Activated CD8-positive, alpha-beta T cell treated with anti-CD3 and anti-CD28 coated beads for 36 hours (primary cell): ENCODE measurements at regions not wholly inside any gene's neighbourhood (a gene's known extent, or its start where the extent isn't known, plus 50 kb on each side); places are given as distances from the start of the nearest gene placed in this dataset.

Source experiments
- ATAC-seq: fragments of 200-7000 bp; cut with Tn5 transposase; one replicate; pipeline ENCODE4 v1.10.0; 2021; ENCODE audit warnings: mild to moderate bottlenecking, moderate library complexity
- CTCF ChIA-PET: fragments of 350-600 bp; sonication (Branson Sonifier 250); formaldehyde crosslinking; loops from one replicate; lab custom pipeline; 2021; ENCODE audit warnings: antibody characterized with exemption; lab: Charles Lee
- POLR2A ChIA-PET: fragments of 350-600 bp; sonication (Branson Sonifier 250); formaldehyde crosslinking; loops from one replicate; lab custom pipeline; 2021; ENCODE audit warnings: antibody characterized with exemption; lab: Charles Lee
- DNase-seq: peaks from one replicate; pipeline ENCODE4 v3.0.0-alpha.2; 2020
- H3K27ac Mint-ChIP-seq: one replicate; pipeline ENCODE4 v1.8.0; 2021; ENCODE audit warnings: mild to moderate bottlenecking, mixed read lengths
- H3K27me3 Mint-ChIP-seq: one replicate; pipeline ENCODE4 v1.8.0; 2021; ENCODE audit warnings: mixed read lengths
- H3K36me3 Mint-ChIP-seq: one replicate; pipeline ENCODE4 v1.8.0; 2021; ENCODE audit warnings: low read depth, mixed read lengths
- H3K4me1 Mint-ChIP-seq: one replicate; pipeline ENCODE4 v1.8.0; 2021; ENCODE audit warnings: low read depth, mixed read lengths
- H3K4me3 Mint-ChIP-seq: one replicate; pipeline ENCODE4 v1.8.0; 2021; ENCODE audit warnings: mild to moderate bottlenecking, moderate library complexity, mixed read lengths
- H3K9me3 Mint-ChIP-seq: one replicate; pipeline ENCODE4 v1.8.0; 2021; ENCODE audit warnings: mixed read lengths
- intact Hi-C: fragments of 100-400 bp; cut with micrococcal nuclease; formaldehyde crosslinking; loops from one replicate; pipeline ENCODE4 v1.10.0; 2022
- TF ChIP-seq, protein P1 (sequence below): fragments of 200-600 bp; IDR thresholded peaks from one replicate; pipeline ENCODE4 v1.8.0; 2022; ENCODE audit warnings: antibody characterized with exemption, mild to moderate bottlenecking

DNA sequence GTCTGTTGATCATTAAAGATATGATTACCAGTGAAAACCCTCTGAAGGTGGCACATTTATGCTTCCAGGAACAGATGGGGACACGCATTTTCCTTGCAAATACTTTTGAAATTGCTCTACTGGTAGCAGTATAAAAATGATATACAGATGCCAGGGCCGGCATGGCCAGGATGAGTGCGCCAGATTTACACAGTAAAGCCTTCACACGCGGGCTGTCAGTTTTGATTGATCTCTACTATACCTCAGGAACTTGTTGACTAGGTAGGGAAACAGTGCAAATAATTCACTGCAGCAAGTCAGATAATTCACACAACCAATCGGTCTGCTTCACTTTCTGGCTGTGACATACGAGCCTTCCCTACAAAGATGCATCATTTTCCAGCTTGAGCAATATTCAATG is 123.2 kb upstream of the BARHL2 start:
- ChIA-PET POLR2A (no interaction called here), CTCF (interaction anchor here (1.1 to 2.0 kb wide), 2 partner anchors 10 to 119 kb away, joined by 4 to 5 read pairs; no protein-coding TSS in a partner anchor)
- DNase-seq (peak; percentile 5), ATAC-seq (no peak)
- TF ChIP-seq, protein P1, sequence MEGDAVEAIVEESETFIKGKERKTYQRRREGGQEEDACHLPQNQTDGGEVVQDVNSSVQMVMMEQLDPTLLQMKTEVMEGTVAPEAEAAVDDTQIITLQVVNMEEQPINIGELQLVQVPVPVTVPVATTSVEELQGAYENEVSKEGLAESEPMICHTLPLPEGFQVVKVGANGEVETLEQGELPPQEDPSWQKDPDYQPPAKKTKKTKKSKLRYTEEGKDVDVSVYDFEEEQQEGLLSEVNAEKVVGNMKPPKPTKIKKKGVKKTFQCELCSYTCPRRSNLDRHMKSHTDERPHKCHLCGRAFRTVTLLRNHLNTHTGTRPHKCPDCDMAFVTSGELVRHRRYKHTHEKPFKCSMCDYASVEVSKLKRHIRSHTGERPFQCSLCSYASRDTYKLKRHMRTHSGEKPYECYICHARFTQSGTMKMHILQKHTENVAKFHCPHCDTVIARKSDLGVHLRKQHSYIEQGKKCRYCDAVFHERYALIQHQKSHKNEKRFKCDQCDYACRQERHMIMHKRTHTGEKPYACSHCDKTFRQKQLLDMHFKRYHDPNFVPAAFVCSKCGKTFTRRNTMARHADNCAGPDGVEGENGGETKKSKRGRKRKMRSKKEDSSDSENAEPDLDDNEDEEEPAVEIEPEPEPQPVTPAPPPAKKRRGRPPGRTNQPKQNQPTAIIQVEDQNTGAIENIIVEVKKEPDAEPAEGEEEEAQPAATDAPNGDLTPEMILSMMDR = no peak
- Mint-ChIP-seq H3K9me3 (no peaks in the 10 kb centered on the region), H3K27ac (no peak overlapping the region), H3K4me1 (peaks cover 6% of the 10 kb centered on the region), H3K36me3 (no peaks in the 10 kb centered on the region), H3K4me3 (no peak overlapping the region), H3K27me3 (peaks cover 75% of the 10 kb centered on the region)
- intact Hi-C loops = no loop called here

DNA sequence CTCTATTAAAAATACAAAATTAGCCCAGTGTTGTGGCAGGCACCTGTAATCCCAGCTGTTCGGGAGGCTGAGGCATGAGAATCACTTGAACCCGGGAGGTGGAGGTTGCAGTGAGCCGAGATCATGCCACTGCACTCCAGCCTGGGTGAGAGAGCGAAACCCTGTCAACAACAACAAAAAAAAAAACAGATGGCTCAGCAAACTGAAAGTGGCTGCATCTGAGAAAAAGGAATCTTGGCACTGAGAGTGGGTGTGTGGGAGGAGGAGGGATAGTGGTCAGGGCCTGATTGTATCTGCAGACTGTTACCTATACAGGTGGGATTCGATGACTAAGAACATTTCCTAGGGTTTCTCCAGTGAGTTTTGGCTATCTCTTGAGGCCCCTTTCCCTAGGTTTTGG is 122.2 kb upstream of the BARHL2 start:
- no peak overlapping the region for H3K27ac Mint-ChIP-seq
- intact Hi-C loops = loop anchor here (5.0 kb wide), 1 partner anchor 112 kb away; no protein-coding TSS in a partner anchor
- POLR2A ChIA-PET = interaction anchor here (0.6 kb wide), 1 partner anchor 503 kb away, joined by 3 read pairs; no protein-coding TSS in a partner anchor
- H3K9me3 Mint-ChIP-seq = no peaks in the 10 kb centered on the region
- ATAC-seq (no peak), DNase-seq (no peak)
- CTCF ChIA-PET = no interaction called here
- TF ChIP-seq, protein P1 = no peak
- peaks cover 76% of the 10 kb centered on the region for H3K27me3 Mint-ChIP-seq
- no peak overlapping the region for H3K4me3 Mint-ChIP-seq
- H3K4me1 Mint-ChIP-seq = peaks cover 15% of the 10 kb centered on the region
- H3K36me3 Mint-ChIP-seq = no peaks in the 10 kb centered on the region

DNA sequence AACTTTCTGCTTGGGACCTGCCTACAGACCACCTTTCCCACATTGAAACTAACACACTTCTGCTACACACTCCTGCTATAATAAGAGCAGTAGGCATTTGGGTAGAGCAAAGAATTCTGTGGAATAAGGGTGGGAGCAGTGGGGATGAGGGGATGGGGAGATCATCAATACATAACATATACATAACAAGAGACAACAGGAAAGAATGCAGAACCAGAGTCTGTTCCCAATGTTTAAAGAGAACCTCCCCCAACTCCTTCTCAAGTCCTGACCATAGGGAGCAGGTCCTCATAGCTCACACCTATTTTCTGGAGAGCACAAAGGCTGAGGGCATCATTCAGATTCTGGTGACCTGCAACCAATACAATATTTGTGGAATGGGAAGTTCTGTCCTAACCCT is 121.6 kb upstream of the BARHL2 start:
- intact Hi-C loops = loop anchor here (5.0 kb wide), 1 partner anchor 111 kb away; no protein-coding TSS in a partner anchor
- Mint-ChIP-seq H3K27ac (no peak overlapping the region), H3K4me3 (no peak overlapping the region), H3K9me3 (no peaks in the 10 kb centered on the region), H3K27me3 (peaks cover 78% of the 10 kb centered on the region), H3K4me1 (peaks cover 17% of the 10 kb centered on the region), H3K36me3 (no peaks in the 10 kb centered on the region)
- TF ChIP-seq, protein P1 = no peak
- no peak for DNase-seq
- no peak for ATAC-seq
- ChIA-PET CTCF (no interaction called here), POLR2A (no interaction called here)

- ChIA-PET CTCF (no interaction called here), POLR2A (no interaction called here)
- Mint-ChIP-seq H3K4me3 (no peak overlapping the region), H3K4me1 (peaks cover 17% of the 10 kb centered on the region), H3K9me3 (no peaks in the 10 kb centered on the region), H3K36me3 (no peaks in the 10 kb centered on the region), H3K27me3 (peaks cover 83% of the 10 kb centered on the region), H3K27ac (no peak overlapping the region)
- intact Hi-C loops = loop anchor here (5.0 kb wide), 1 partner anchor 110 kb away; no protein-coding TSS in a partner anchor
- ATAC-seq = no peak
- DNase-seq = no peak
- TF ChIP-seq, protein P1 = no peak
Observed at GRCh38 chr1:90837420-90837819, 120.3 kb upstream of the BARHL2 start.

DNA sequence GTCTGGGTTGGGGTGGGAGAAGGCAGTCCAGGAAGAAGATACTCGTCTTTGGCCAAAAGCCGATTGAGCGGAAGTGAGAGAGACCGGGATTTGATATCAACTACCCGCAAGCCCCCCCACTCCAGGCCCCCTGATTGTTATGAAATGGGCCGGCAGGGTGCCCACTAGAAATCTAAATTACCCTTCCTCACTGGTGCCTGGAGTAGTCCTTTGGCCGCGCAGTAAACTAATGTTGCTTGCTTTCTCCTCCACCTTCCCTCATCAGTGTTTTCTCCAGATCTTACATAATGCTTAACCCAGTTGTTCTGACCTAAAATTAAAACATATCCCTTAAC is 119.2 kb upstream of the BARHL2 start:
- CTCF ChIA-PET = no interaction called here
- Mint-ChIP-seq H3K36me3 (no peaks in the 10 kb centered on the region), H3K27ac (no peak overlapping the region), H3K27me3 (peaks cover 84% of the 10 kb centered on the region), H3K9me3 (no peaks in the 10 kb centered on the region), H3K4me3 (no peak overlapping the region), H3K4me1 (peaks cover 17% of the 10 kb centered on the region)
- ATAC-seq = no peak
- DNase-seq = no peak
- intact Hi-C loops = loop anchor here (5.0 kb wide), 1 partner anchor 109 kb away; no protein-coding TSS in a partner anchor
- TF ChIP-seq, protein P1 = no peak
- POLR2A ChIA-PET = no interaction called here
